Thyroid gland (tissue), 4 donors: ENCODE measurements at regions not wholly inside any gene's neighbourhood (a gene's known extent, or its start where the extent isn't known, plus 50 kb on each side); places are given as distances from the start of the nearest gene placed in this dataset.

Source experiments
- CTCF ChIP-seq, 6 experiments: fragments of 200-600 bp in 3 of 6; fragments of 450-650 bp in 3 of 6; sonication (generic) in 3 of 6; IDR thresholded peaks; one replicate each; pipeline ENCODE4 v1.5.1; 2016 to 2019; ENCODE audit warnings: antibody characterized with exemption in 6 of 6, mild to moderate bottlenecking in 2 of 6, inconsistent platforms in 1 of 6, moderate library complexity in 1 of 6
- POLR2A ChIP-seq, 2 donors: fragments of 450-650 bp; IDR thresholded peaks; one replicate each; pipeline ENCODE4 v1.6.1; 2017; ENCODE audit warnings: antibody characterized with exemption in 2 of 2, mild to moderate bottlenecking in 2 of 2, moderate library complexity in 1 of 2

DNA sequence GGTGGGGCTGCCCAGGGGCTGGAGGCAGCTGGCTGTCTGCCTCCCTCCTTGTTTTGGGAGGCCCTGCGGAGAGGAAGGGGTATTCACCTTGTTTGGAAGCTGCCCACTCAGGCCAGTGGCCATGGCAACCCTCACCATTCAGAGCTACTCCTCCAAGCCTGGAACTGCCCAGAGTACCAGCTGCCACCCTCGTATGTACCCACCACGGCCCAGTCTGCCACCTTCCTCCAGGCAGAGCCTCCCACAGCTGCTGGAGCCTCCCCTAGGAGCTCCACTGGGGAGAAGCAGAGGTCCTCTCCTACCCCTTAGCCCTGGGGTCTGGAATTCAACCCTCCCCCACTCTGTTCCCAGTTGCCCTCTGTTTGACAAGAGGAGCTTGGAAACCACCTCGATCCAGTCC, 90.7 kb downstream of the AXIN2 start:
- TF ChIP-seq POLR2A (IDR thresholded peaks at IDR 0.05) = no peak
- TF ChIP-seq CTCF (IDR thresholded peaks at IDR 0.05) = no peak
